ACC112 (cell line): ENCODE measurements at regions not wholly inside any gene's neighbourhood (a gene's known extent, or its start where the extent isn't known, plus 50 kb on each side); places are given as distances from the start of the nearest gene placed in this dataset.
"Not testable (repeated sequence)": the region's sequence is repeated elsewhere in the genome, so short reads cannot be mapped to it uniquely, and the experiment has no call there.

Experiments
- H2AFZ ChIP-seq: fragments of 200-600 bp; sonication (generic); one replicate; pipeline ENCODE4 v1.6.0; 2017; ENCODE audit warnings: antibody characterized with exemption, low read length; ENCODE audit not compliant: unreplicated experiment
- H3K27ac ChIP-seq: fragments of 200-600 bp; sonication (generic); 2 replicates; pipeline ENCODE4 v1.5.1; 2014; ENCODE audit warnings: low read depth, mild to moderate bottlenecking, antibody characterized with exemption, low read length, moderate library complexity
- H3K27me3 ChIP-seq: fragments of 200-600 bp; sonication (generic); 2 replicates; pipeline ENCODE4 v1.6.1; 2014; ENCODE audit warnings: mild to moderate bottlenecking, antibody characterized with exemption, low read length, moderate library complexity, mixed read lengths; ENCODE audit not compliant: insufficient read depth
- H3K36me3 ChIP-seq: fragments of 200-600 bp; sonication (generic); 2 replicates; pipeline ENCODE4 v1.6.1; 2016; ENCODE audit warnings: mild to moderate bottlenecking, antibody characterized with exemption, low read length, moderate library complexity, mixed read lengths; ENCODE audit not compliant: insufficient read depth
- H3K4me1 ChIP-seq: fragments of 200-600 bp; sonication (generic); one replicate; pipeline ENCODE4 v1.6.1; 2016; ENCODE audit warnings: low read length, mixed read lengths; ENCODE audit not compliant: insufficient read depth, unreplicated experiment, control insufficient read depth
- H3K4me3 ChIP-seq: fragments of 200-600 bp; sonication (generic); 2 replicates; pipeline ENCODE4 v1.5.1; 2014; ENCODE audit warnings: mild to moderate bottlenecking, low read depth, low read length
- H3K79me2 ChIP-seq: fragments of 200-600 bp; sonication (generic); one replicate; pipeline ENCODE4 v1.6.0; 2016; ENCODE audit warnings: low read length; ENCODE audit not compliant: control insufficient read depth, unreplicated experiment, insufficient read depth

DNA sequence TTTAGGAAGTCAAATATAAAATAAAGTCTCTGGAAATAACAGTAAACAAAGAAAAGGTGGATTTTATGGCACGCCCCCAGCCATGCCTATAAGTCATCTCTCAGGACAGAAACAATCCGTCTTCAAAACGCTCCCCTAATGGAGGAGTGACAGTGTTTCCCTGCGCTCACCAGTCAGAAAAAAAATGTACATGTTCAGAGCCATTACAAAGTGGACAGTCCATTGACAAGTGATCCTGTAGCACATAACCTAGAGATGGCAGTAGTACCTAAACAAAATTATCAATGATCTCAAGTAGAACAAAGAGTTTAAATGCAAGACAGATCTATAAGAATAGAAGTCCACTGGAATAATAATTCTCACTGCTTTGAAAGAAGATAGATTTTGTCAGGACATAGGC is 891.7 kb upstream of the MIR17HG start:
- Histone ChIP-seq H3K79me2 (no peaks in the 10 kb centered on the region), H3K27me3 (no peaks in the 10 kb centered on the region), H3K4me1 (peaks cover 4% of the 10 kb centered on the region), H3K4me3 (no peak overlapping the region), H2AFZ (no peak overlapping the region), H3K27ac (no peak overlapping the region), H3K36me3 (no peaks in the 10 kb centered on the region)

DNA sequence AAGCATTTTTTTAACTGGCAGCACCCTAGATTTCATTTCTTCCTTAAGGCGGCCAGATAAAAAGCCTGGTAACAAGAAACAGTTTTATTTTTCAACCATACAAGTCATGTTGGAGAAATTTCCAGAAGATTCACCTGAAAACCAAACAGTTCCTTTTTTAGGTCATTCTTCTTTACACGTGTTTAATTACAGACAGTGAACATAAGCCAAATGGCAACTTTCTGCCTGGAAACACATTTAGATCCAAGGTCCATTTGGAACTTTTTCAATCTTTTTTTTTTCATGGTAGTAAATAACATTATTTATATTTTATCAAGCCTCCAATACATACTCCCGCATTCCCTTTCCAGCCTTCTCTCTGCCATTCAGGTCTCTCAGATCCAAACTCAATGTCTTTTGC is 886.1 kb upstream of the MIR17HG start:
- Histone ChIP-seq H3K27ac (no peak overlapping the region), H3K27me3 (no peaks in the 10 kb centered on the region), H3K4me3 (no peak overlapping the region), H3K4me1 (no peaks in the 10 kb centered on the region), H2AFZ (no peak overlapping the region), H3K79me2 (no peaks in the 10 kb centered on the region), H3K36me3 (no peaks in the 10 kb centered on the region)

DNA sequence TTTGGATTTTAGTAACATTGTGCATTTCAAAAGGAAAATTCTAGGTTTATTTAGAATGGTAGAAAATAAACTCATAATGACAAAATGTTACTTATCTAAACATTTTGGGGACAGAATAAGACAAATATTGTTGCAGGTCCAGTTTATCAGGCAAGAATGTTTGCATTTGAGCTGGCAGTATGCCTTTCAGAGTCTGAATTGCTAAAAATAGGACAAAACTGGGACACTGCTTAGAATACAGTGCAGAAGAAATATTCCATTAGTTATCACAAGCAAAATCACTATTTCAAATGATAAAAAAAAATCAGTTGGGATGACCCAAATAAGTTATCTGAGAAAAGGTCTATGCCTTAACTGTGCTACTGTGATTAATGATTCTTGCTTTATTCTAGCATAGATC is 870.3 kb upstream of the MIR17HG start:
- Histone ChIP-seq H3K27me3 (no peaks in the 10 kb centered on the region), H3K4me3 (no peak overlapping the region), H3K36me3 (no peaks in the 10 kb centered on the region), H3K4me1 (no peaks in the 10 kb centered on the region), H3K79me2 (no peaks in the 10 kb centered on the region), H3K27ac (no peak overlapping the region), H2AFZ (no peak overlapping the region)

DNA sequence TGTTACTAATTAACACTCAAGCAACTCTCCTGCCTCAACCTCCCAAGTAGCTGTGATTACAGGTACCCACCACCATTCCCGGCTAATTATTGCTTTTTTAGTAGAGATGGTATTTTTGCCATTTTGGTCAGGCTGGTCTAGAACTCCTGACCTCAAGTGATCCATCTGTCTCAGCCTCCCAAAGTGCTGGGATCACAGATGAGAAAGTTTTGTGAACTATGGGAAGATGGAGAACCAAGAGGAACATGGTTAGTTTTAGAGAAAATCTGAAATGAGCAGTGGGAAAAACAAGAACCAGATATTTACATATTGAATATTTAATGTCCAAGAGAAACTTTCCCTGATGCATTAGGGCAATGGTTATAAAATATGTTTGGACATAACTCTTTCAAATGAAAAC is 863.6 kb upstream of the MIR17HG start:
- Histone ChIP-seq H3K36me3 (no peaks in the 10 kb centered on the region), H3K4me3 (no peak overlapping the region), H3K4me1 (peaks cover 18% of the 10 kb centered on the region), H2AFZ (no peak overlapping the region), H3K27me3 (no peaks in the 10 kb centered on the region), H3K79me2 (no peaks in the 10 kb centered on the region), H3K27ac (no peak overlapping the region)

DNA sequence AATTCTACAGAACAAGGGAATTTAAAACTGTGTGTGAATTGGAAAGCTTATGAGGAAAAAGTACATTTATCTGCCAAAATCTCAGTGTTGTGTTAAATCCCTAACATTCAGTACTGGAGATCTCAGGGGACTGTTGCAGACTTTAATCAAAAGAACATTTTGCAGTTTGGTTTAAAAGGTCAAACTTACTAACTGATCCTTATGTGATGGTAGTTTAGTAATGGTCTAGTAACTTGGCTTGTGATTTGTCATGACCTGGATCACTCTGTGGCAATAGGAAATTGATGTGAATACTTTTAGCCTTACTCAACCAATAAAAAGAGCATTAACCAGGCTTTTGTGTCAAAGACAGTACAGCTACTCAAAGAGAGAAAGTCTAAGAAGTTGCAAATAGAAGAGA is 862.1 kb upstream of the MIR17HG start:
- peak overlapping the region; percentile 47 for H2AFZ ChIP-seq
- H3K4me3 ChIP-seq = no peak overlapping the region
- H3K27me3 ChIP-seq = no peaks in the 10 kb centered on the region
- H3K79me2 ChIP-seq = no peaks in the 10 kb centered on the region
- H3K4me1 ChIP-seq = peaks cover 18% of the 10 kb centered on the region
- no peaks in the 10 kb centered on the region for H3K36me3 ChIP-seq
- peak overlapping the region; percentile 54 for H3K27ac ChIP-seq

DNA sequence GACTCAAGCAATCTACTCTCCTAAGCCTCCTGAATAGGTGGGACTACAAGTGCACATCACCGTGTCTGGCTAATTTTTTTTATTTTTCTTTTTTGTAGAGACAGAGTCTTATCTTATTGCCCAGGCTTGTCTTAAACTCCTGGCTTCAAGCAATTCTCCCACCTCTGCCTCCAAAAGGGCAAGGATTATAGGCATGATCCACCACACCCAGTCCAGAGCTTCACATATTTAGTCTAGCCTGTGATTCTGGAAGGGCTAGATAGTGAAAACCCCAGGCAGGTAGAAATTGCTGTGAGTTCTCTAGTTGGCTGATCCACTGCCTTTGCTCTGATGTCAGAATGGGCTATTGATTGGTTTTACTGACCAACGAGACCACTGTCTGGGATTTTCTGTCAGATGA is 854.6 kb upstream of the MIR17HG start:
- Histone ChIP-seq H2AFZ (no peak overlapping the region), H3K4me3 (no peak overlapping the region), H3K27ac (no peak overlapping the region), H3K79me2 (no peaks in the 10 kb centered on the region), H3K4me1 (no peaks in the 10 kb centered on the region), H3K27me3 (no peaks in the 10 kb centered on the region), H3K36me3 (no peaks in the 10 kb centered on the region)

DNA sequence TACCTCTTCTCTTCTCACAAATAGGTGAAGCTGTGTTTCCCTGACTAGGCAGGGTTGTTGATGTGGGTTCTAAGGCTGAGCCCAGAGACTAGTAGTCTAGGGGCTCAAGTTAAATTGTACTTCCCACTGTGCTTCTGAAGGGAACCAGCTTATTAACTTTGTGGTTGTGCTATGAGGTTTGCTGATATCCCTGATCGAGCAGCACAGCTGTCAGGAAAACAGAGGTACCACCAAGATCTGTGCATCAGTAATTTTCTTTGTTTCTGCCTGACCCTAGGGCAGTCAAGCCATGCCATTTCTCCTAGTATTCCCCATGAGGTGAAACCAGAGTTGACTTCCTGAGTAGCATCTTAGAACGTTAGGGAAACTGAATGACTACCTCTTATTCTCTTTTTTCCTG is 853.8 kb upstream of the MIR17HG start:
- Histone ChIP-seq H3K27me3 (no peaks in the 10 kb centered on the region), H3K27ac (no peak overlapping the region), H3K4me3 (no peak overlapping the region), H3K4me1 (no peaks in the 10 kb centered on the region), H2AFZ (no peak overlapping the region), H3K79me2 (no peaks in the 10 kb centered on the region), H3K36me3 (no peaks in the 10 kb centered on the region)

DNA sequence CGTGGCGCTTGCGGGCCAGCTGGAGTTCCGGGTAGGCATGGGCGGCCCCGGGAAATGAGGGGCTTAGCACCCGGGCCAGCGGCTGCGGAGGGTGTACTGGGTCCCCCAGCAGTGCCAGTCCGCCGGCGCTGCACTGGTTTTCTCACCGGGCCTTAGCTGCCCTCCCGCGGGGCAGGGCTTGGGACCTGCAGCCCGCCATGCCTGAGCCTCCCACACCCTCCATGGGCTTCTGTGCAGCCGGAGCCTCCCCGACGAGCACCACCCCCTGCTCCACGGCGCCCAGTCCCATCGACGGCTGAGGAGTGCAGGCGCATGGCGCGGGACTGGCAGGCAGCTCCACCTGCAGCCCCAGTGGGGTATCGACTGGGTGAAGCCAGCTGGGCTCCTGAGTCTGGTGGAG is 852.6 kb upstream of the MIR17HG start:
- H3K27me3 ChIP-seq, H3K4me1 ChIP-seq, H3K4me3 ChIP-seq, H2AFZ ChIP-seq, H3K79me2 ChIP-seq, H3K27ac ChIP-seq, H3K36me3 ChIP-seq: not testable (repeated sequence)

DNA sequence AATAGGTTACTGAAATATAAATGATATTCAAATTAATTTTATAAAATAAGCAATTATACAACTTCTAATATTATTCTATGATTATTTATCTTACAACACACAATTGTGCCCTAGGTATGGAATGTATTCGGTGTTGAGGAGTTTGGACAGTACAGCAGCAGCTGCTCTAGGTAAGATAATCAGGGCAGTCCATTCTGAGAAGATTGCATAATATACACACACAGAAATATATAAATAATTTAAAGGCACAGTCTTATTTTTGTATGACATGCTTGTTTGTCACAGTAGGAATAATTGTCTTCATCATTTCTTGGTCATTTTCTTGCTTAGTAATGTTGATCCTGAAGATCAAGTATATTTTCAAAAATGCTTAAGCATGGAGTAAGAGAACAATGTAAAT is 849.4 kb upstream of the MIR17HG start:
- Histone ChIP-seq H3K79me2 (no peaks in the 10 kb centered on the region), H3K27ac (no peak overlapping the region), H3K4me3 (no peak overlapping the region), H3K4me1 (no peaks in the 10 kb centered on the region), H3K36me3 (no peaks in the 10 kb centered on the region), H3K27me3 (no peaks in the 10 kb centered on the region), H2AFZ (no peak overlapping the region)

DNA sequence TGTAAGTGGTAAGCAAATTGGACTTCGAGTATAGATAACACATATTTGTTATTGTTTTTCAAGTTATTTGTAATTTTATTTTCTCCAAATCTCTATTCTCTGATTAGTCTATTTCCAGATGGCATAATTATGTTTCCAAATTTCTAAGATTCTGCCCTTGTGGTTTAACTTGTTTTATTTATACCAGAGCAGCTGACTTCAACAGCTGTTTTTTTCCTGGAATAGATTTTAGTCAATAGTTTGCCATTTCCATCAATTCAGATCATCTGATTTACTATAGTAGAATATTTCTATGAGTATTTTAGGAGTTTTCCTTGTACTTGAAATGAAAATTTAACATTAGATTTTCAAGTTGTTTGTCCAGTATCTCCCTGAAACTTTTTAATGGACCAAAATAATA is 848.7 kb upstream of the MIR17HG start:
- Histone ChIP-seq H3K27ac (no peak overlapping the region), H3K79me2 (no peaks in the 10 kb centered on the region), H2AFZ (no peak overlapping the region), H3K4me3 (no peak overlapping the region), H3K27me3 (no peaks in the 10 kb centered on the region), H3K36me3 (no peaks in the 10 kb centered on the region), H3K4me1 (no peaks in the 10 kb centered on the region)

DNA sequence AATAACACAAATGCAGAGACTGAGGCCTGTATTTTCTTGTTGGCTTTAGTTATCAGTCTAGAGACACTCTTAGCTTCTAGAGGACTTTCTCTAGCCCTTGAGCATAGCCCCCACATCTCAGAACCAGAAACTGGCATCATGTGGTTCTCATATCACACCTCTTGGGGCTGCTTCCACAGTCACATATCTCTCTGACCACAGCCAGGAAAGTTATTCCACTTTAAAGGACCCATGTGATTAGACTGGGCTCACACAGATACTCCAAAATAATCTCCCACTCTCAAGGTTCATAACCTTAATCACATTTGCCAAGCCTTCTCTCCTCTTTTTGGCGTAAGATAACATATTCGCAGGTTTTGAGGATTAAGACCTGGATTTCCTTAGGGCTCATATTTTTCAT is 846.9 kb upstream of the MIR17HG start:
- Histone ChIP-seq H3K79me2 (no peaks in the 10 kb centered on the region), H3K27ac (no peak overlapping the region), H2AFZ (no peak overlapping the region), H3K36me3 (no peaks in the 10 kb centered on the region), H3K4me3 (no peak overlapping the region), H3K4me1 (no peaks in the 10 kb centered on the region), H3K27me3 (no peaks in the 10 kb centered on the region)

DNA sequence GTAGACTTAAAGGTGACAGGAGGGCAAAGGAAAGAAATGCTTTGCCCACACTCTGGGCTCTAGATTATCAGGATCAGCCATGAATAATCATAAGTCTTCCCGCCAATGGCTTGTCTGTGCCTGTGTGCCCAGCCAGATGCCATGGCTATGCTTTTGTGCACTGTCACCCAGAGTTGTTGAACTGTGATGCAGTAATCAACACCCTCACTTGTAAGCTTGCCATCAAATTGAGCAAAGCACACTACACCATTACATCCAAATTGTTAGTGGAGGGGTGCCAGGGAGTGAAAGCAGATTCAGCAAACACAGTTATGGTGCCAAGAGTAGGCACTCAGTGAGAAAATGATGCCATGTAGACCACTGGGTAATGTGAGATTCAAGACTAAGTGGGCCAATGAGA is 845.3 kb upstream of the MIR17HG start:
- H3K36me3 ChIP-seq = no peaks in the 10 kb centered on the region
- H3K27me3 ChIP-seq = no peaks in the 10 kb centered on the region
- H3K79me2 ChIP-seq = no peaks in the 10 kb centered on the region
- H3K4me1 ChIP-seq = no peaks in the 10 kb centered on the region
- H2AFZ ChIP-seq = no peak overlapping the region
- no peak overlapping the region for H3K27ac ChIP-seq
- H3K4me3 ChIP-seq = no peak overlapping the region
